Mesothelial cell of epicardium (in vitro differentiated cells): ENCODE measurements at regions not wholly inside any gene's neighbourhood (a gene's known extent, or its start where the extent isn't known, plus 50 kb on each side); places are given as distances from the start of the nearest gene placed in this dataset.

Experiments used
- DNase-seq, 2 experiments: peaks; one replicate each; pipeline ENCODE4 v3.0.0; 2021; ENCODE audit warnings: low spot score in 2 of 2; ENCODE audit not compliant: unreplicated experiment in 2 of 2
- H3K27ac Mint-ChIP-seq: 2 replicates; pipeline ENCODE4 v1.8.0; 2021; ENCODE audit warnings: mixed read lengths
- H3K27me3 Mint-ChIP-seq: 2 replicates; pipeline ENCODE4 v1.8.0; 2021; ENCODE audit warnings: low read depth, mixed read lengths
- H3K36me3 Mint-ChIP-seq: 2 replicates; pipeline ENCODE4 v1.8.0; 2021; ENCODE audit warnings: mixed read lengths
- H3K4me1 Mint-ChIP-seq: 2 replicates; pipeline ENCODE4 v1.8.0; 2021; ENCODE audit warnings: mixed read lengths
- H3K4me3 Mint-ChIP-seq: 2 replicates; pipeline ENCODE4 v1.8.0; 2021; ENCODE audit warnings: mild to moderate bottlenecking, moderate library complexity, mixed read lengths
- H3K9me3 Mint-ChIP-seq: 2 replicates; pipeline ENCODE4 v1.8.0; 2021; ENCODE audit warnings: mixed read lengths
- TF ChIP-seq, protein P1 (sequence below): fragments of 200-600 bp; sonication (generic); IDR thresholded peaks from one replicate; pipeline ENCODE4 v1.5.0; 2021; ENCODE audit warnings: antibody characterized with exemption; ENCODE audit not compliant: unreplicated experiment

DNA sequence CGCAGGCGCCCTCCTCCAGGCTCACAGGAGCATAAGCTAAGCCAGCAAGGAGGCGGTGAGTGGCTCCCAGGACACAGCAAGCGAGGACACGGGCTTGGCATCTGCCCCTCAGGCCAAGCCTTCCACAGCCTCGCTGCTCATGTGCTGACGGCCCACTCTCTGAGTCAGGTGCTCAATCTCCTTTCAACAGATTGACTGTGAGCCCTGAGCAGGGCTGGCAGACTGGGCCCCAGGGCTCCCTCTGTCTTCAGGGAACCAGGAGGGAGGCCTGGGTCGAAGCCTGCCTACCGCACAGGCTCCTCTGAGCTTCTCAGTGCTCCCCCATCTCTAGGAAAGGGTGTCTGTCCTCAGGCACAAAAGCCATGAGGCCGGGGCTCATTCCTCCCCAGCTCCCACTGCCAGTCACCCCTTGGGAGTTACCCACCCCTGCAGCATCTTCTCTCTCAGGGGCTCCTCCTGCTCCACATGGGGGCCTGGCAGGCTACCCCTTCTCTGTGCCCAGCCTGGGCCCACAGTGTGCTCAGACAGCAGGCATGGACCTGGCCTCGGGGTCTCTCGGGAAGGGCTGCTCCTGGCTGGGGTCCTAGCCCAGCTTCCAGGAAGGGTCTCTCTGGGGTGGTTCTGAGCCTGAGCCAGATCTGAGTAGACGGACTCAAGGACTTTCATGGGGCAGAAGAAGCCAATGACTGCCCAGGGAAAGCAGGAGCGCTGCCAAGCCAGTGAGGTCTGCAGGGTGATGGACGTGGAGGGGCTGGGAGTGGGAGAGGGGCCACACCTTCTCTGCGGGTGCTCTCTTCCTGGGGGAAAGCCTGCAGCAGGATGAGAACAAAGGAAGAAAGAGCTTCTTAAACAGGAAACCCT, 138.0 kb upstream of the GPC1 start:
- Mint-ChIP-seq H3K27ac (no peak overlapping the region), H3K36me3 (no peaks in the 10 kb centered on the region), H3K4me1 (peaks cover 7% of the 10 kb centered on the region), H3K9me3 (no peaks in the 10 kb centered on the region), H3K27me3 (peaks cover 10% of the 10 kb centered on the region), H3K4me3 (no peak overlapping the region)
- TF ChIP-seq, protein P1, sequence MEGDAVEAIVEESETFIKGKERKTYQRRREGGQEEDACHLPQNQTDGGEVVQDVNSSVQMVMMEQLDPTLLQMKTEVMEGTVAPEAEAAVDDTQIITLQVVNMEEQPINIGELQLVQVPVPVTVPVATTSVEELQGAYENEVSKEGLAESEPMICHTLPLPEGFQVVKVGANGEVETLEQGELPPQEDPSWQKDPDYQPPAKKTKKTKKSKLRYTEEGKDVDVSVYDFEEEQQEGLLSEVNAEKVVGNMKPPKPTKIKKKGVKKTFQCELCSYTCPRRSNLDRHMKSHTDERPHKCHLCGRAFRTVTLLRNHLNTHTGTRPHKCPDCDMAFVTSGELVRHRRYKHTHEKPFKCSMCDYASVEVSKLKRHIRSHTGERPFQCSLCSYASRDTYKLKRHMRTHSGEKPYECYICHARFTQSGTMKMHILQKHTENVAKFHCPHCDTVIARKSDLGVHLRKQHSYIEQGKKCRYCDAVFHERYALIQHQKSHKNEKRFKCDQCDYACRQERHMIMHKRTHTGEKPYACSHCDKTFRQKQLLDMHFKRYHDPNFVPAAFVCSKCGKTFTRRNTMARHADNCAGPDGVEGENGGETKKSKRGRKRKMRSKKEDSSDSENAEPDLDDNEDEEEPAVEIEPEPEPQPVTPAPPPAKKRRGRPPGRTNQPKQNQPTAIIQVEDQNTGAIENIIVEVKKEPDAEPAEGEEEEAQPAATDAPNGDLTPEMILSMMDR = no peak
- DNase-seq = no peak

DNA sequence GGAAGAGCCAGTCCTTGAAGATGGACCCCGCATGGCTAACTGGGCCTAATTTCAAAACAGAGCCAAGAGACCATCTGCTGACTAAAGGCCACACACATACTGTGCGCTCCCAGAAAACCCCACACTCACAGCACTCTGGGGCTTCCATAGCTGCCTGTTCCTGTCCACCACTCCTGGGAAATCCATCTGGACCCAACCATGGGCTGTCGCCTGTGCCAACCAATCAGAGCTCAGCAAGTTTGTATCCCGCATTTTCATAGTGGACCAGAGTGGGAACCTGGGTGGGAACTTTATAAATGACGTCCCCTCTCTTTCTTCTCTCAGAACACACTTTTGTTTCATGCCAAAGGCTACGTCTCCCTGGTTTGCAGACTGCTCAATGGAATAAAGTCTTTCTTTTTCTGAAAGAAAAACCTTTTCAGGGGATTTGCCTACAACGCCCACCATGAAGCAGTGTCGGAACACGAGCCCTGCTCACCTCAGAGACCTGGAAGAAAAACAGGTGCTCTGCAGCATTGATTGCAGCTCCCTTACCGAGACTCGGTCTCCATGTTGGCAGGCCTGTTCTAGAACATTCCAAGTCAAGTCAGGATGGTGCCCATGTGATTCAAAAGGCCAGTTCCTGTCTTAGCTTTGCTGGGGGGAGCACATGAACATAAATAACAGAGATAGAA, 137.2 kb upstream of the GPC1 start:
- no peak overlapping the region for H3K4me3 Mint-ChIP-seq
- TF ChIP-seq, protein P1 = no peak
- H3K36me3 Mint-ChIP-seq = no peaks in the 10 kb centered on the region
- H3K27ac Mint-ChIP-seq = no peak overlapping the region
- H3K4me1 Mint-ChIP-seq = peaks cover 5% of the 10 kb centered on the region
- peaks cover 10% of the 10 kb centered on the region for H3K27me3 Mint-ChIP-seq
- DNase-seq = no peak
- no peaks in the 10 kb centered on the region for H3K9me3 Mint-ChIP-seq

DNA sequence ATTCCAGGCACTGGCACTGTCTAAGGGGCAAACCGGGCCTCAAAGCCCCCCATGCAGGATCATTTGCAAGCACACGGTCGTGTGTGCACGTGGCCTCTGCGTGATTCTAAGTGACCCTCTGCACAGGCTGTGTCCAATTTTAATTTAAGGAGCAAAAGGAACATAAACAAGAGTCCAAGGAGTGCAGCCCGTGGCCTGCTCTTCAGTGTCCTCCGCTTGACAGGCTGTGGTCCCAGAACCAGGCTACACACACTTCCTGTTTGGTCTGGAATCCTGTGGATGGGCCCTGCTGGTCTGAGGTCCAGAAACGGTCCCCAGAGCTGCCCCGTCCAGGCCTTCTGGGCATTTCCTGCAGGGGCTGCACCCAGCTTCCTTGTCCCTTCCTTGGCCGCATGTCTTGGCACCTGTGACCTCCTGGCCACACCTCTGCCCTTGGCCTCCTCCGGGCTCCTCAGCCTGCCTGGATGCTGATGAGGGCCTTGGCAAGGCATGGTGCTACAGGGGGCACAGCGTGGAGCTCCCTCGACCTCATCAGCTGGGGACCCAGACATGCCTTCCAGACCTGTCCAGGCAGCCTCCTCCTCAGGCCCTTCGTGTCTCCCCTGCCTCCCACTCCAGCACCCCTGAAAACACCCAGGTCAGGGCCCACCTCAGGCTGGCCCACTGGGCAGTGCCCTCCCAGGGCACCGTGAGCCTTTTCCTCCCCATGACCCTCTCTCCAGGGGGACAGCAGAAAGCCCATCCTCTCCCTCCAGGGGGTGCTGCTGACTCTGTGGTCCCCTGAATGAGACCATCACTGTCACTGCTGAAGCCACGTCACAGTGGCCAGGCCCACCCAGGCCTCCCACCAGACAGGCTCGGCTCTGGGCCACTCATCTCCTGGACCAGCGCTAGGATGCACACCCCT, 136.4 kb upstream of the GPC1 start:
- Mint-ChIP-seq H3K4me3 (no peak overlapping the region), H3K36me3 (no peaks in the 10 kb centered on the region)
- DNase-seq = no peak

DNA sequence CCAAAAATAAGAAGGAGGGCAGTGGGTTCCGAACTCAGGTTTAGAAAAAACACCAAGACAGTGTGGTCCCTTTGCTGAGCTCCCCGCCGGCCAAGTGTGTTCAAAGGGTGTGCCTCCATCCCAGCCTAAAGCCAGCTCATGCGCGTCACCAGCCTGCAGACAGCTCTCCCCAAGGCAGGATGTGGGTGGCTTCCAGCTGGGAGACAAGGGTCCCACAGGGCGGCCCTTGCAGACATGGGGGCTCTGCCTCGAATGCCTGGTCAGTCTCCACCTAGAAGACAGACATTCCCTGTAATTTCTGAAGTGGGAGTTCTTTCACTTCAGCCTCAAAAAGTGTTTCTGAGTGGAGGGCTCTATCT, 135.8 kb upstream of the GPC1 start:
- H3K4me1 Mint-ChIP-seq = no peaks in the 10 kb centered on the region
- no peak overlapping the region for H3K27ac Mint-ChIP-seq
- no peaks in the 10 kb centered on the region for H3K9me3 Mint-ChIP-seq
- peak in 1 of 2 experiments; percentile 27 for DNase-seq
- H3K27me3 Mint-ChIP-seq = peaks cover 13% of the 10 kb centered on the region
- H3K4me3 Mint-ChIP-seq = no peak overlapping the region
- TF ChIP-seq, protein P1 = no peak
- H3K36me3 Mint-ChIP-seq = no peaks in the 10 kb centered on the region

More for the DNA sequence above, 136.4 kb upstream of the GPC1 start:
- no peak overlapping the region for H3K27ac Mint-ChIP-seq
- H3K4me1 Mint-ChIP-seq = no peaks in the 10 kb centered on the region
- TF ChIP-seq, protein P1 = no peak
- peaks cover 12% of the 10 kb centered on the region for H3K27me3 Mint-ChIP-seq
- no peaks in the 10 kb centered on the region for H3K9me3 Mint-ChIP-seq

DNA sequence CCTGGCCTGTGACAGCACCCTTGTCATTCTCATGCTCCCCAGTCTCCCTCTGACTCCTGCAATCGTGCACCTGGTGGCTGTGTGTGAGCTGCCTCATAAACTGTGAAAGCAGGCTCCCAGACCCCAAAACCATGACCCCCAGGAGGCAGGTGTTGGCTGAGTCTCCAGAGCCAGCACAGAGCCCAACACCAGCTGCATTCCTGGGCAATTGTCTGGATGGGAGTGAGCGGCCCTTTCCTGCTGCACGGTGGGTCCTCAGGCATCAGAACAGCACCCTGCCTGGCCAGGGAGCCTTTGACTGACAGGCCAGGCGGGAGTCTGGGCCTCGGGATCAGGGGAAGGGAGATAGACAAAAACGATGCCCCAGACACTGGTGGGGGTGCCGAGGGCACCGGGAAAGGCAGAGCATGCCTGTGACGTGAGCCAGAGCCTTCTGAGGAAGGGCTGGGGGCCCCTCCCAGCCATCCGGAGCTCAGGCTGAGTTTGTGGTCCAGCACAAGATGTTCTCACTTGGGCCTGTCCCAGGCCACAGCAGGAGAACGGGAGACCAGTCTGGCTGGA, 135.1 kb upstream of the GPC1 start:
- DNase-seq = peak in 1 of 2 experiments; percentile 28
- TF ChIP-seq, protein P1 = no peak
- H3K9me3 Mint-ChIP-seq = no peaks in the 10 kb centered on the region
- no peaks in the 10 kb centered on the region for H3K4me1 Mint-ChIP-seq
- no peak overlapping the region for H3K4me3 Mint-ChIP-seq
- H3K27me3 Mint-ChIP-seq = peaks cover 13% of the 10 kb centered on the region
- H3K27ac Mint-ChIP-seq = no peak overlapping the region
- H3K36me3 Mint-ChIP-seq = no peaks in the 10 kb centered on the region
